GM10248 (cell line): ENCODE measurements at regions not wholly inside any gene's neighbourhood (a gene's known extent, or its start where the extent isn't known, plus 50 kb on each side); places are given as distances from the start of the nearest gene placed in this dataset.
"Not testable (repeated sequence)": the region's sequence is repeated elsewhere in the genome, so short reads cannot be mapped to it uniquely, and the experiment has no call there.

Experiments
- CTCF ChIA-PET: fragments of 300-600 bp; sonication (Branson Sonifier 250); formaldehyde crosslinking; extraction: SDS; loops from one replicate; lab custom pipeline; 2021; ENCODE audit warnings: antibody characterized with exemption; lab: Yijun Ruan, JAX
- POLR2A ChIA-PET: fragments of 350-650 bp; sonication (Branson Sonifier 250); formaldehyde crosslinking; extraction: SDS; loops from one replicate; lab custom pipeline; 2020; ENCODE audit warnings: antibody characterized with exemption; lab: Yijun Ruan, JAX
- DNase-seq: peaks from one replicate; pipeline ENCODE4 v3.0.0; 2012; ENCODE audit errors: extremely low spot score
- CTCF ChIP-seq: IDR thresholded peaks from 2 replicates; pipeline ENCODE4 v1.5.1; 2012; ENCODE audit warnings: mild to moderate bottlenecking, low read depth; ENCODE audit errors: extremely low read depth, missing control alignments, control extremely low read depth

- ChIA-PET CTCF (no interaction called here), POLR2A (no interaction called here)
- TF ChIP-seq CTCF, result no peak
- DNase-seq, result no peak
These were observed 374.2 kb upstream of the F9 start for GRCh38 chrX:139156356-139156755.

GRCh38 chrX:139146625-139147024 is 383.9 kb upstream of the F9 start:
- CTCF ChIA-PET, DNase-seq, POLR2A ChIA-PET: not testable (repeated sequence)

- CTCF ChIA-PET, result no interaction called here
- POLR2A ChIA-PET, result no interaction called here
- no peak for DNase-seq
- no peak for TF ChIP-seq CTCF
These were observed 389.2 kb upstream of the F9 start for GRCh38 chrX:139141370-139141769.

GRCh38 chrX:139134316-139134715 is 396.2 kb upstream of the F9 start:
- TF ChIP-seq CTCF, result no peak
- ChIA-PET CTCF (no interaction called here), POLR2A (no interaction called here)
- no peak for DNase-seq

- peak; percentile 28 for TF ChIP-seq CTCF
- DNase-seq, result peak; percentile 6
- CTCF ChIA-PET, result interaction anchor here (0.8 to 2.6 kb wide), 5 partner anchors 8 to 633 kb away, joined by 4 to 8 read pairs (median 5); no protein-coding TSS in a partner anchor
- POLR2A ChIA-PET, result no interaction called here
These were observed 404.0 kb upstream of the F9 start for GRCh38 chrX:139126493-139126892.

- POLR2A ChIA-PET, result no interaction called here
- DNase-seq, result no peak
- CTCF ChIA-PET, result interaction anchor here (0.7 to 2.6 kb wide), 4 partner anchors 10 to 634 kb away, joined by 3 to 8 read pairs (median 5); no protein-coding TSS in a partner anchor
- TF ChIP-seq CTCF, result no peak
These were observed 404.6 kb upstream of the F9 start for GRCh38 chrX:139125916-139126315.

- CTCF ChIA-PET, result no interaction called here
- no peak for TF ChIP-seq CTCF
- POLR2A ChIA-PET, result no interaction called here
- DNase-seq, result no peak
These were observed 408.8 kb upstream of the F9 start for GRCh38 chrX:139121616-139122286.
